GM18907 (cell line): ENCODE measurements at regions not wholly inside any gene's neighbourhood (a gene's known extent, or its start where the extent isn't known, plus 50 kb on each side); places are given as distances from the start of the nearest gene placed in this dataset.

ENCODE experiments used
- ATAC-seq: cut with Tn5 transposase; IDR thresholded peaks from one replicate; pipeline ENCODE4 v1.9.1; 2021; ENCODE audit warnings: mild to moderate bottlenecking, moderate library complexity; ENCODE audit not compliant: unreplicated experiment

- ATAC-seq = no peak
These were observed 133.4 kb upstream of the ACP3 start for GRCh38 chr3:132183811-132184210.

GRCh38 chr3:132187746-132188145 is 129.5 kb upstream of the ACP3 start:
- no peak for ATAC-seq

- no peak for ATAC-seq
These were observed 127.6 kb upstream of the ACP3 start for GRCh38 chr3:132189601-132190000.

GRCh38 chr3:132196113-132196512 is 121.1 kb upstream of the ACP3 start:
- no peak for ATAC-seq

GRCh38 chr3:132198516-132198915 is 118.7 kb upstream of the ACP3 start:
- ATAC-seq = no peak

GRCh38 chr3:132199451-132199850 is 117.8 kb upstream of the ACP3 start:
- ATAC-seq = no peak

- no peak for ATAC-seq
These were observed 114.6 kb upstream of the ACP3 start for GRCh38 chr3:132202586-132202985.

GRCh38 chr3:132203889-132204596 is 113.2 kb upstream of the ACP3 start:
- ATAC-seq = no peak

- ATAC-seq = no peak
These were observed 111.6 kb upstream of the ACP3 start for GRCh38 chr3:132205609-132206008.

- no peak for ATAC-seq
These were observed 107.4 kb upstream of the ACP3 start for GRCh38 chr3:132209855-132210254.

- ATAC-seq = no peak
These were observed 106.5 kb upstream of the ACP3 start for GRCh38 chr3:132210476-132211346.

- ATAC-seq = no peak
These were observed 105.3 kb upstream of the ACP3 start for GRCh38 chr3:132211896-132212295.

GRCh38 chr3:132218817-132219755 is 98.1 kb upstream of the ACP3 start:
- ATAC-seq = no peak

GRCh38 chr3:132220986-132221385 is 96.2 kb upstream of the ACP3 start:
- ATAC-seq = no peak

GRCh38 chr3:132222868-132223538 is 94.2 kb upstream of the ACP3 start:
- no peak for ATAC-seq

- no peak for ATAC-seq
These were observed 91.5 kb upstream of the ACP3 start for GRCh38 chr3:132225664-132226063.

GRCh38 chr3:132228923-132229322 is 88.3 kb upstream of the ACP3 start:
- no peak for ATAC-seq

GRCh38 chr3:132229641-132230040 is 87.6 kb upstream of the ACP3 start:
- no peak for ATAC-seq

- no peak for ATAC-seq
These were observed 86.8 kb upstream of the ACP3 start for GRCh38 chr3:132230156-132231000.

- ATAC-seq = no peak
These were observed 85.6 kb upstream of the ACP3 start for GRCh38 chr3:132231633-132232032.
